GM12873 (cell line): ENCODE measurements at regions not wholly inside any gene's neighbourhood (a gene's known extent, or its start where the extent isn't known, plus 50 kb on each side); places are given as distances from the start of the nearest gene placed in this dataset.

ENCODE experiments used
- CTCF ChIP-seq: IDR thresholded peaks from 2 replicates; pipeline ENCODE4 v1.5.1; 2012; ENCODE audit warnings: low read depth, mild to moderate bottlenecking, moderate library complexity, low read length, control low read depth; ENCODE audit not compliant: insufficient read depth; ENCODE audit errors: missing control alignments

GRCh38 chrX:39327705-39328104, 526.4 kb downstream of the MID1IP1 start:
- TF ChIP-seq CTCF: no peak

- no peak for TF ChIP-seq CTCF
Observed at GRCh38 chrX:39328661-39329060, 527.4 kb downstream of the MID1IP1 start.

GRCh38 chrX:39331082-39331704, 529.9 kb downstream of the MID1IP1 start:
- TF ChIP-seq CTCF: no peak

- TF ChIP-seq CTCF: no peak
Observed at GRCh38 chrX:39333451-39333850, 532.2 kb downstream of the MID1IP1 start.

GRCh38 chrX:39335513-39336235, 534.4 kb downstream of the MID1IP1 start:
- TF ChIP-seq CTCF: no peak

GRCh38 chrX:39336671-39337311, 535.5 kb downstream of the MID1IP1 start:
- TF ChIP-seq CTCF: no peak

GRCh38 chrX:39337451-39337850, 536.2 kb downstream of the MID1IP1 start:
- no peak for TF ChIP-seq CTCF
